A204.1 (cell line): ENCODE measurements at regions not wholly inside any gene's neighbourhood (a gene's known extent, or its start where the extent isn't known, plus 50 kb on each side); places are given as distances from the start of the nearest gene placed in this dataset.
"Not testable (repeated sequence)": the region's sequence is repeated elsewhere in the genome, so short reads cannot be mapped to it uniquely, and the experiment has no call there.

Experiments used
- FAIRE-seq: peaks from 2 replicates; lab custom pipeline; 2012; peaks lifted over from hg19 to GRCh38; lab: Jason Lieb, UNC

DNA sequence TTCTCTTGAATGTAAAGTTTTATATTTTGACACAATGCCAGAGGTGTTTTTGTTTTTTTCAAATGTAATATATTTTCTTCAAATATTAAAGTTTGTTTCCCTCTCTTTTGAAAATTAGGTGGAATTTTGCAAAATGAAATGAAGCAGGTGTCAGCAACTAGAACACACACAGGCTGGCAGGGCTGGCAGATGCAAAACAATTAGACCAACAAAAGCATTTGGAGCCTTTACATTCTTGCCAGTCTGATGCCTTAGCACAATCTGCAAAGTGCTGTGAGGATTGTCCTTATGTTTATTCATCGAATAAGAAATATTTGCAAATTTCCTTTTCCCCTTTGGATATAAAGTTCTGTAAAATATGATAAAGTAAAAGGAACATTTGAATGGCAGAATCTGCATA, 1063.9 kb downstream of the CDH9 start:
- no peak for FAIRE-seq

DNA sequence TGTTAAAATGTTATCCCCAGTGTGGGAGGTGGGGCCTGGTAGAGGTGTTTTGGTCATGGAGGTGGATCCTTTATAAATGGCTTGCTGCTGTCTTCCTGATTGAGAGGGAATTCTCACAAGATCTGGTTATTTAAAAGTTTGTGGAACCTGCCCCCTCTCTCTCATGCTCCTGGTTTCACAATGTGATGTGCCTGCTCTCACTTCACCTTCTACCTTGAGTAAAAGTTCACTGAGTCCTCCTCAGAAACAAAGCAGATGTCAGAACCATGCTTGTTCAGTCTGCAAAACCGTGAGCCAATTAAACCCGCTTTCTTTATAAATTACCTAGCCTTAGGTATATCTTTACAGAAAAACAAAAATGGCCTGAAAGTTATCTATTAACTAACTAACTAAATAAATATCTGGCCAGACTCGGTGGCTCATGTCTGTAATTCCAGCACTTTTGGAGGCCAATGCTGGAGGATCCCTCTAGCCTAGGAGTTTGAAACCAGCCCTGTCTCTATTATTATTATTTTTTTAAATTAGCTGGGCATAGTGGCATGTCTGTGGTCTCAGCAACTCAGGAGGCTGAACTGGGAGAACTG, 1067.4 kb downstream of the CDH9 start:
- no peak for FAIRE-seq

DNA sequence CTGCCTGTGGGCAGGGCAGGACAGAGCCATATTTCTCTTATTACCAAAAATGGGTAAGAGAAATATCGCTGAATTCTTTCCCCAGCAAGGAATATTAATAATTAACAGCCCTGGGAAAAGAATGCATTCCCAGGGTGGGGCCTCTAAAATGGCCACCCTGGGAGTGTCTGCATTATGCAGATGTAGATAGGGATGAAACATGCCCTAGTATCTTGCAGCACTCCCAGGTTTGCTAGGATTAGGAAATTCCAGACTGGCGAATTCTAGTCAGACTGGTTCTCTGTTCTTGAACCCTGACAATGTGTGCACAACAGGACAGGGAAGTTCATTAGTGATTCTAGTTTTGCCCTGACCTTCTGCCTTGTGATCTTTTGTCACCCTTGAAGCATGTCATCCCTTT, 1069.3 kb downstream of the CDH9 start:
- not testable (repeated sequence) for FAIRE-seq

DNA sequence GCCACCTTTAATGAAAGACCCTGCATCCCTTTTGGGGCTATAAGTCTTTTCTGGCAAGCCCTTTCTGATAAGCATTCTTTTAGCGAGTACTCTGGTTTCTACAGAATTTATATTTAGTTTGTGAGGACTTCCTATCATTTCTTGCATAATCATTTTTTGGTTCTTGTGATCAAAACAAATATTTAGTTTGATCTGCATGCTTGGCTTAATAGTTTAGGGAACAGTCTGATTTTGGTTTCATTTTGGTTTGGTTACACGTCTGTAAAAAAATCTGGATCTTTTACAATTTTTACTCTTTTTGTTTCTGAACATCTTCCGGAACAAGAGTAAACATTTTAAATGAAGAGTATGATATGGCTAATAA, 1074.4 kb downstream of the CDH9 start:
- FAIRE-seq = no peak

DNA sequence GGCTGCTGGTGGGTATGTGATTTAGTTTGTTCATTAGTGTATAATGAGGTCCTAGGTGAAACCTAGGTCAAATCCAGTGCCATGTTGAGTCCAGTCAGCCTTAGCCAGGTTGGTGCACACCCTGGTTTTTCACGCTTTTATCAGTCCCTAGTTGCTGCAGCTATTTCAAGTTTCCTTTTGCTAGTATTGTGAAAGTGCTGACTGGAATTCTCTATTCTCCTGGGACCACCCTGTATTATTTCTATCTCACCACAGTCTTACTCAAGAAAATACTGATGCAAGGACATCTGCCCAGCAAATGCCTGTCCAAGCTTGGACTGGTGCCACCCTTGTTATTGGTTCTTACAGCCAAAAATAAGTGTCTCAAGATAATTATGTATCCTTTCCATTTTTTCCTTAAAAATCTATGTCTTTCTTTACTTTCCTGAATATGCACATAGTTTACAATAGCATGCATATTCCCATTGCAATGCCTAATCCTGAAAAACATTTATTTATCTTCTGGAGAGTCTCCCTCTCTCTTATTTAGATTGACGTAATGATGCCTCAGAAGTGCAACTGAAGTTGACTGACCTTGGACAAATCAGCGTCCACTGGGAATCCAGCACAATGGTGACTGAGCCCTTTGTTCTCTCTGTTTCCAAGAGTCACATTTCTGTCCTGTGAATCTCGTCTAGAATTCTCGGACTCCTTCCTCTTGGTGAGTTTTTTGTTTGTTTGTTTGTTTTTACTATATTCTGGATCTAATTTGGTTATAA, 1075.0 kb downstream of the CDH9 start:
- FAIRE-seq = no peak

DNA sequence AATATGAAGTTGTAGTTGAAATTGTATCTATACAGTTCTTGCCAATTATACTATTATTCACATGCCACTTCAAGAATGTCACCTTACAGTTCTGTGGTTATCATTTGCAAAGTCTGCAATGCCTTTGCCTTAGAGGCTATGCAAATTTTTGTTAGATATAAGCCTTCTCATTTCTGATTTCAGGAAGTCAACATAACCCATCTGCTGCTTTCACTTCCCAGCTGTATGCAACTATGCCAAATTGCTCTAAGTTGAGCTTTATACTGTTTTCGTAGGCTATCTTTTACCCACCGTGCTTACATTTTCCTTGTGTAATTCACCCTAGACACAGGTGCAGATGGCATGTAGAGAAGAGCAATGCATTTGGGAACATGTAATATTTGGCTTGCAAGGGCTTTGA, 1083.0 kb downstream of the CDH9 start:
- no peak for FAIRE-seq

DNA sequence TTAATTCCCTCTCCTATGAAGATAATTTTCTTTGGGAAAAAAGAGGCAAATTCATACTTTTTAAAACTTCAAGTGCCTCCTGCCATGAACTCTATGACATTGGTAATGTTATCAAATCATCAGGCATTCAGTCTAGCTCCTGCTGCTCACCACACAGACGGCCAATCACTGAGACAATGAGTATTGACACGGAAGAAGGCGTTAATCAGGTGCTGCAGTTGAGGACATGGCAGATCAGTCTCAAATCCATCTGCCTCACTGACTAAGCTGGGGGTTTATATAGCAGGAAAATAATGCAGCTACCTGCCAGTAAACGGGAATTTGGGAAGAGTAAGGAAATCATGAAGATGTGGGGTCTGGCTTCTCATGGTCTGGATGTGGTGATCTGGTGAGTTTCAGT, 1087.7 kb downstream of the CDH9 start:
- no peak for FAIRE-seq

DNA sequence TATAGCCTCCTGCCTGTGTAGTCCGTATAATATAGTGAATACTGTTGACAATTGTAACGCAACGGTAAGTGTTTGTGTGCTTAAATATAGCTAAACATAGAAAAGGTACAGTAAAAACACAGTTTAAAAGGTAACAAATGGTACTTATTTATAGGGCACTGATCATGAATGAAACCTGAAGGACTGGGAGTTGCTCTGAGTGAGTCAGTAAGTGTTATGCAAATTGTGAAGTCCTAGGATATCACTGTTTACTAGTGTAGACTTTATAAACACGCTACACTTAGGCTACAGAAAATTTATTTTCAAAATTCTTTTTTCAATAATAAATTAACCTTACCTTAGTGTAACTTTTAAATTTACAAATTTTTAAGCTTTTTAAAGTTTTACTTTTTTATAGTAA, 1090.1 kb downstream of the CDH9 start:
- FAIRE-seq = no peak

DNA sequence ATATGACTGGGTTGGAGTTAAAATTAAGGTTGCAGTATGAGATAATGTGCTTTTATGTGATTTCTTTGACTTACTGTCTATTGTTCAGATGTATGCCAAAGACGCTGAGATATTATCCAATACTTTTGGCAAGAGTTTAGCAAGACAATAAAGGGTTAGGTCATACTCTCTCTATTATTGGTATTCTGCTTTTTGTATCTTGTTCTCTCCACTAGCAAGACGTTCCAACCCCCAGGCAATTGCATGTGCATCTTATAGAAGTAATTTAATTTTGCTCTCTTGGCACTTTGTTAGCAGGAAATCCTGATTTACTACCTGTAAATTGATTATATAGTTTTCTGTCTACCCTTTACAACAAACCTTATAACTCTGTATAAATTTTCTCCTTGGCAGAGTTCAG, 1093.6 kb downstream of the CDH9 start:
- no peak for FAIRE-seq

DNA sequence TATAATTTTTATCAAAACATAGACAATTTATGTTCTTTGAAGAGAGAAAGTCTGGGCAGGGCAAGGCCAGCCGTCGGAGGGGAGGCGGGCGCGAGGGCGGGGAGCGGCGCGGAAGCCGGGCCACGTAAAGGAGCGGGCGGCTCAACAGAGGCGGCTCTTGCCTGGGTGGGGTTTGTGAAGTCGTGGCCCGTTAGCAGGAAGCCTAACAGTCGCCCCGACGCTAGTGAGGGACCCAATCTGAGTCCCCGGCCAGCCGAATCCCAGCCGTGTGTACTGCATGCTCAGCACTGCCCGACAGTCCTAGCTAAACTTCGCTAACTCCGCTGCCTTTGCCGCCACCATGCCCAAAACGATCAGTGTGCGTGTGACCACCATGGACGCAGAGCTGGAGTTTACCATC, 1129.2 kb downstream of the CDH9 start:
- no peak for FAIRE-seq

DNA sequence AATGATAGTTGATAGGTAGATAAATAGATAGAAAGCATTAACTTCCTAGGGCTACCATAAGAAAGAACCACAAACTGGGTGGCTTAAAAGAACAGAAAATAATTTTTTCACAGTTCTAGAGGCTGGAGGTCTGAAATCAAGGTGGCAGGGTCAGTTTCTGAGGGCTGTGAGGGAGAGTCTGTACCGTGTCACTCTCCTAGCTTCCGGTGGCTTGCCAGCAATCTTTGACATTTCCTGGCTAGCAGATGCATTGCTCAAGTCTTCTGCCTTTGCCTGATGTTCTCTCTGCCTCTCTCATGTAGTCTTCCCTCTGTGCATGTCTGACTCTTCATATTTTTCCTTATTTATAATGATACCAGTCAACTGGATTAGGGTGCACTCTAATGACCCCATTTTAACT, 1132.7 kb downstream of the CDH9 start:
- no peak for FAIRE-seq

DNA sequence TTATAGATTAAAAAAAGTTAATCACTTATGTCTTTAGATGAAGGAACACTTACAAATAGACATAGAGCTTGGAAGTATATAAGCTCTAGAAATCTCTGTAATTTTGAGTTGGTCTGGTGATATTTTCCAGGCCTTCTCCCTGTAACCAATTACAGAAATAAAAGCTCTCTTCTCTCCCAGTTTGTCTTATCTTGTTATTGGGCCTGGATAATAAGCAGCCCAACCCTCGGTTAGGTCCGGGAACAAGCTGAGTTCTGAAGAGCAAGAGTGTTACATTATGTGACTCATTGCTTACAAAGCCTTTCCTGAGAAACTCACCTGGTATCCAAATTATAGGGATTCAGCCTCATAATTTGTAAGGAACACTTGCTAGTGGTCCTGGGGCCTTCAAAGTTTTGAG, 1146.2 kb downstream of the CDH9 start:
- FAIRE-seq = no peak

DNA sequence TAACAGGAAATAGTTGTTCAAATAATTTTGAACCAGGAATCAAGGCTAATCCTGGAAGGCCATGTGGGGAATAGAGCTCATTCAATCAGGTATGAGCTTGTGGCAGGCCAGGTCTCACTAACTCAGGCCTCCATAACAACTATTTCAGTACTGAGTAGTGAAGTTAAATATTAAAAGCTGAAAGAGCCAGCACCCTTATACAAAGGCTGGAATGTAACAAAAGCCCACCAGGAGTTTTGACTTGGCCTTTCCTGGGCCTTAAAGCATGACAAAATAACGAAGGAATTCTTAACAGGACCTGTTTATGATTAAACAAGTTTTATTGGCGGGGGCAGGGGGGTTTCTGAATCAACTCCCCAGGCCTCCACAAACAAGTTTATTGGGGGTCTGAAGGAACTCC, 1146.7 kb downstream of the CDH9 start:
- no peak for FAIRE-seq

DNA sequence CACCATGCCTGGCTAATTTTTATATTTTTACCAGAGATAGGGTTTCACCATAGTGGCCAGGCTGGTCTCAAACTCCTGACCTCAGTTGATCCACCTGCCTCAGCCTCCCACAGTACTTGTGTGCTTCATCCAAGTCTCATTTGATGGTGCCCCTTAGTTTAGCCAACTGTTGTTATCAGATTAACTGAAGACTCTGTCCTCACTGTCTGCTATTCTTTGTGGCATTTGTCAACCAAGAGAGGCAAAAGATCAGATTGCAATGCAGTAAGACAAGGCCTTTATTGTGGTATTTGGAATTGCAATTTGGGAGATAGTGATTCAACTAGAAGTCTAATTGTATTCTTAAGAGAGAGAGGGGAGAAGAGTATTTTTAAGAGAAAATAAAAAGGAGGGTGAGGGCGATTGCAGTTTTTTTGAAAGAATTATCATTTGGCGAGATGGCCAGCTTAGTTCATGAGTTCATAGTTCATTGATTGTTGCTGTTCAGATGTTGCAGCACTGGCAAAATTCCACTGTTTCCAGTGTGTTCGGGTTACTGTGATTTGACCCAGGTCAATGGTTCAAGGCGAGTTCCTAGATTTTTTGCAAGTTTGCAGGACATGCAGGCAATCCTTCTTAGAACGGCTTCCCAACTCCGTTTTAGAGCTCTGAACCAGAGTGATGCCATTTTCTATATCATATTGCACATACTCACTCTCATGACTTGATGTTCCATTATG, 1156.9 kb downstream of the CDH9 start:
- FAIRE-seq = no peak

DNA sequence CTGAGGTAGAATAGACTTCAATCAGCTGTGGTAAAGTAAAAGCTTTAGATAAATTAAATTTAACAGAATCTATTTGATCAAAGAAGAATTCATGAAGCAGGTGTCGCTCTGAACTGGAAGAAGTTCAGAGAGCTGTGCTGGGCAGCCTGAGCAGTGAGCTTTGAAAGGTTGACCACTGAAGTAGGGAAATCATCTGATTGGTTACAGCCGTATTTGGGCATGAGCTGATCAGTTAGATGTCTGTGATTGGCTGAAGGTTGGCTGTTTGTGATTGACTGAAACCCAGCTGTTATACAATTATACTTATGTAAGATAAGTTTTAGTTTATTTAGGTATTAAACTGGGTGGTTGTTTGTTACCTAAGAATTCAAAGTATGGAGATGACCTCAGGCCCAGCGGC, 1174.6 kb downstream of the CDH9 start:
- no peak for FAIRE-seq

DNA sequence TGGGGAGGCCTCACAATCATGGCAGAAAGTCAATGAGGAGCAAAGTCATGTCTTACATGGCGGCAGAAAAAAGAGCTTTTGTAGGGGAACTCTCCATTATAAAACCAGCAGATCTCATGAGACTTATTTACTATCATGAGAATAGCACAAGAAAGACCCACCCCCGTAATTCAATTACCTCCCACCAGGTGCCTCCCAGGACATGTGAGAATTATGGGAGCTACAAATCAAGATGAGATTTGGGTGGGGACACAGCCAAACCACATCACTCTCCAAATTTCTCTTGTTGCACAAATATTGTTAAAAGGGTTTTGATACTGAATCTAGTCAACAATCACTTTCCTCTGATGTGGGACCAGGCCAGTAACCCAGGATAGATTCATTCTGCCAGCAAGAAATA, 1176.1 kb downstream of the CDH9 start:
- no peak for FAIRE-seq

DNA sequence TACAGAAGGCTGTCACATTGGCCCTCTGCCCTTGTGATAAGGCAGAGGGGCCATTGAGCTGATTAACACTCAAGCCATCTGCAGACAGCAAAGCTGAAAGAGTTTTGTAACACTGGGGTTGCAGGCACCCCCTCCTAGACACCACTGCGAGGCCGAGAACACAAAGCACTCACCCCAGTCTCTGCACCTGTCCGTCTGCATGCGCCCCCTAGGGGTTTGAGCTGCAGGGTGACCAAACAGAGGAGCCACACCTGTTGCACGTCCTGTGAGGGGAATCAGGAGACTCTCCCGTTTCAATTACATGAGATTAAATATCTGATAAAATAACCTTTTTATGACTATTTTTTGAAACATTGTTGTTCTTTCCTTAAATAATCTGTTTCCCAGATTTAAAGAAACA, 1180.4 kb downstream of the CDH9 start:
- FAIRE-seq = no peak

DNA sequence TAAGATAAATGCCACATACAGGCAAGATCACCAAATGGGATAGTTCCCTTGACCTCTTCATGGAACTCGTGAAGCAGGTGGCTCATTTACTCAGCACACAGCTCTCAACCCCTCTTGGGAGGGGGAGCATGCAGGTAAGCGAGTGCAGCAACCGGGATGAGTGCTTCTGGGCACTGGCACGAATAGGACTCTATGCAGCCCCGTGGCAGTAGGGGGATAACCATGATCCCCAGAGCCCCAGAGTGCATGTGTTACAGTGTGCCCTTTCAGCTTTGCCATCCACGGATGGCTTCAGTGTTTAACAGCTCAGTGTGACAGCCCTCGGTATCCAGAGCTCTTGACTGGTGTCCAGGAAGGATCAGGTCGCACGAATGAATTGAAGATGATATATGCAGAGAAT, 1187.1 kb downstream of the CDH9 start:
- no peak for FAIRE-seq

DNA sequence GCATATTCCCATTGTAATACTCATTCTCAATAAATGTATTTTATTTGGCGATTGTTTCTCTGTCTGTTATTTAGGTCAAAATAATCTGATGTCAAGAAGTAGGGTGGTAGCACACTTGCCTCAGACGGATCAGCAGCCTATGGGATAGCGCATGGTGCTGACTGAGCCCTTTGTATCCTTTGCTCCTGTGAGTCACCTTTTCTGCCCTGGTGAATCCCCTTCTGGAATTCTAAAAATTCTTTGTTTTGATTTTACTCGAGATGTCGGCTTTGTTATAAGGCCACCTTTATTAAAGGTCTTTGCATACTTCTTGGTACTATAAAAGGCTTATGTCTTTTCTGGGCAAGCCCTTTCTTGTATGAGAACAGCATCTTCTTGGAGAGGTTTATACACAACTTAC, 1187.8 kb downstream of the CDH9 start:
- FAIRE-seq = no peak

DNA sequence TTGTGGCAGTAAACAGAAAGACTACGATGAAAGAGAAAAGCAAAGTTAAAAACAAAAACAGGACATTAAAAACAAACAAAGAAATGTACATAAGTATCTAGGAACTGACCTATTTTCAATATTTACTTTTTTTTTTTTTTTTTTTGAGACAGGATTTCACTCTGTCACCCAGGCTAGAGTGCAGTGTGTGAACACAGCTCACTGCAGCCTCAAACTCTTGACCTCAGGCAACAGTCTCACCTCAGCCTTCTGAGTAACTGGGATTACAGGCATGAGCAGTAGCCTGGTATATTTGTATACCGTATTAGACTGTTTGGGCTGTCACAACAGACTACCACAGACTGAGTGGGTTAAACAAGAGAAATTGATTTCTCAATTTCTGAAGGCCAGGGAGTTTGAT, 1189.1 kb downstream of the CDH9 start:
- FAIRE-seq = no peak

DNA sequence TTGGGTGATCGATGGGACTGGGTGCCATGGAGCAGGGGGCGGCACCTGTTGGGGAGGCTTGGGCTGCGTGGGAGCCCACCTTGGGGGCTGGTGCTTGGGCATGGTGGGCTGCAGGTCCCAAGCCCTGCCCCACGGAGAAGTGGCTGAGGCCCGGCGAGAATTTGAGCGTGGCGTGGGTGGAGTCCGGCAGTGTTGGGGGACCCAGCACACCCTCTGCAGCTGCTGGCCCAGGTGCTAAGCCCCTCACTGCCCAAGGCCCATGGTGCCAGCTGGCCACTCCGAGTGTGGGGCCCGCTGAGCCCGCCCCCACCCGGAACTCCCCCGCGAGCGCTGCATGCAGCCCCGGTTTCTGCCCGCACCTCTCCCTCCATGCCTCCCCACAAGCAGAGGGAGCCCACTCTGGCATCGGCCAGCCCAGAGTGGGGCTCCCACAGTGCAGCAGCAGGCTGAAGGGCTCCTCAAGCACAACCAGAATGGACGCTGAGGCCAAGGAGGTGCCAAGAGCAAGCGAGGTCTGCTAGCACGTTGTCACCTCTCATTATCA, 1178.6 kb upstream of the CDH10 start:
- FAIRE-seq = no peak
